ENCODE measurements at regions not wholly inside any gene's neighbourhood (a gene's known extent, or its start where the extent isn't known, plus 50 kb on each side); places are given as distances from the start of the nearest gene placed in this dataset.

DNA sequence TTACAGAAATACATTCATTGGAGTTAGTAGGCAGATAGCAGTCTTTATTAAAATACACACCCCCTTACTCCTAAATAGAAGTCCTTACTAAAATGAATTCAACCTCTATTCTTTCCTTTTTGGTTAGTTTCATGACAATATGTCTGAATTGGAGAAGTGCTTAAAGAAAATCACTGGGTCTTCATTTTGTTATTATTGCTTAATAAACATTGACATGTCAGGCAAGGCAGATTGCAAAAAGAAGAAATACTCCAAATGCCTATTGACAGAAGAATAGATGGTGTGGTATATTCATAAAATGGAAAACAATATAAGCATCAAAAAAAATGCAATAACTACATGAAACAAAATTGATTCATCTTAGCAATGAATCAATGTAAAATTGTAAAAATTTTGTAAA, 135.5 kb downstream of the TMEM26 start:
- H3K9ac ChIP-seq (ENCODE audit: insufficient read depth, low read depth, low read length): no peak overlapping the region
- DNase-seq (ENCODE audit: low spot score) (no peak), FAIRE-seq (no peak), ATAC-seq (no peak)
- H3K9me3 ChIP-seq (ENCODE audit: low read length): no peaks in the 10 kb centered on the region
- H4K20me1 ChIP-seq (ENCODE audit: insufficient read depth, low read length): no peaks in the 10 kb centered on the region
- H3K4me2 ChIP-seq (ENCODE audit: low read depth, low read length): no peak overlapping the region
- H3K36me3 ChIP-seq (replicated peaks in 1 of 2; ENCODE audit: control insufficient read depth in 1 of 2, insufficient read depth in 2 of 2, low read length in 2 of 2): no peaks in the 10 kb centered on the region
- H2AFZ ChIP-seq (ENCODE audit: low read length): no peak overlapping the region
- CTCF ChIA-PET (ENCODE audit: low intra/inter-chr PET ratio, low total read pairs): no interaction called here
- no peak overlapping the region for H3K4me3 ChIP-seq (replicated peaks in 1 of 3; ENCODE audit: insufficient read depth in 1 of 3, low read depth in 2 of 3, low read length in 3 of 3)
- intact Hi-C loops (cut with micrococcal nuclease; ENCODE audit: unreplicated experiment): no loop called here
- POLR2A ChIA-PET: no interaction called here
- H3K79me2 ChIP-seq (ENCODE audit: insufficient read depth, low read length): no peaks in the 10 kb centered on the region
- BruUV-seq (replicated peaks): no TSS peak
- no peaks in the 10 kb centered on the region for H3K4me1 ChIP-seq (ENCODE audit: insufficient read depth, low read length)
- no peak for TF ChIP-seq USF2 (IDR thresholded peaks at IDR 0.05; ENCODE audit: low read depth, low read length)
- no peak for TF ChIP-seq USF2 (CRISPR knock-in tag; IDR thresholded peaks at IDR 0.05; ENCODE audit: borderline replicate concordance)
- no peak for TF ChIP-seq ZNF263 (CRISPR knock-in tag; IDR thresholded peaks at IDR 0.05)
- TF ChIP-seq RXRA (CRISPR knock-in tag; IDR thresholded peaks at IDR 0.05): no peak
- no peak for TF ChIP-seq NFYC (CRISPR knock-in tag; IDR thresholded peaks at IDR 0.05)
- in situ Hi-C loops (cut with HindIII; ENCODE audit: extremely low pct_ligation_motif_present, low pct_unique_long_range_greater_than_20kb): no loop called here
- no peak overlapping the region for H3K27ac ChIP-seq (ENCODE audit: extremely low read length, insufficient read depth, low read length)
- H3K27me3 ChIP-seq (ENCODE audit: control insufficient read depth in 1 of 2, insufficient read depth in 2 of 2, low read length in 2 of 2): no peaks in the 10 kb centered on the region; a peak in 1 of 5 replicates

DNA sequence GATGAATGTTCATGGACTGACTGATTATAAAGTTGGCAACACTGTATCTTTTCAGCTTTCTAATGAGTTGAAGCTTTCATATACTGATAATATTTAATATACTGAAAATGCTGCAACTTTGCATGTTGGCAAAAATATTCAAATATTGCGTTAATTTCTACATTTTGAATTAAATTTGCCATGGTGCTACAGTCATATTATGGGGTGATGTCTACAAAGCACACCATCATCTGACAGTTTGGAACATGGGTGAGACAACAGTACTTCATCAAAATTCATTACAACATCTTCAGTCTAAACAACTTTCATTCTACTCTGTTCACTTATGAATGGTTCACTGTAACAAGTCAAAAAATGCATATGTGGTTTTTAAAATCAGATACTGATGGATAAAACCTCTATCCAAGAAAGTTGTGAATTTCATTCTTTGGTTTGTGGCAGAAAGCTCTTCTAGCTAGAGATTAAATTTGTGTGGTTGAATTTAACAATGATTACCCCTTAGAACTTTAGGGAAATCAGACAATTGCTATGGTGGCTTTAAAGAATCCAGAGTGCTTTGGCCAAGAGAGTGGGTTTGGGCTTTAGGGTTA, 136.4 kb downstream of the TMEM26 start:
- no peak overlapping the region for H3K9ac ChIP-seq (ENCODE audit: insufficient read depth, low read depth, low read length)
- intact Hi-C loops (cut with micrococcal nuclease; ENCODE audit: unreplicated experiment): no loop called here
- no TSS peak for BruUV-seq (replicated peaks)
- 3% methylated on average over 1 of the region's 1 CpG for WGBS (ENCODE audit: low lambda C conversion rate)
- H3K4me1 ChIP-seq (ENCODE audit: insufficient read depth, low read length): no peaks in the 10 kb centered on the region
- ATAC-seq: no peak
- H3K36me3 ChIP-seq (replicated peaks in 1 of 2; ENCODE audit: control insufficient read depth in 1 of 2, insufficient read depth in 2 of 2, low read length in 2 of 2): no peaks in the 10 kb centered on the region
- no peaks in the 10 kb centered on the region for H3K79me2 ChIP-seq (ENCODE audit: insufficient read depth, low read length)
- H2AFZ ChIP-seq (ENCODE audit: low read length): no peak overlapping the region
- no peak overlapping the region for H3K4me3 ChIP-seq (replicated peaks in 1 of 3; ENCODE audit: insufficient read depth in 1 of 3, low read depth in 2 of 3, low read length in 3 of 3)
- in situ Hi-C loops (cut with HindIII; ENCODE audit: extremely low pct_ligation_motif_present, low pct_unique_long_range_greater_than_20kb): no loop called here
- POLR2A ChIA-PET: no interaction called here
- H3K9me3 ChIP-seq (ENCODE audit: low read length): no peaks in the 10 kb centered on the region
- FAIRE-seq: no peak
- no peaks in the 10 kb centered on the region; a peak in 1 of 5 replicates for H3K27me3 ChIP-seq (ENCODE audit: control insufficient read depth in 1 of 2, insufficient read depth in 2 of 2, low read length in 2 of 2)
- no peak overlapping the region for H3K27ac ChIP-seq (ENCODE audit: extremely low read length, insufficient read depth, low read length)
- CTCF ChIA-PET (ENCODE audit: low intra/inter-chr PET ratio, low total read pairs): no interaction called here
- DNase-seq (ENCODE audit: low spot score): no peak
- H3K4me2 ChIP-seq (ENCODE audit: low read depth, low read length): no peak overlapping the region
- H4K20me1 ChIP-seq (ENCODE audit: insufficient read depth, low read length): no peaks in the 10 kb centered on the region
- no peak for TF ChIP-seq ZNF431 (CRISPR knock-in tag; IDR thresholded peaks at IDR 0.05; ENCODE audit: borderline replicate concordance, low read depth)
- TF ChIP-seq YY1 (IDR thresholded peaks at IDR 0.05; ENCODE audit: insufficient read depth, insufficient replicate concordance, low read depth, low read length): no peak
- no peak for TF ChIP-seq PITX1 (CRISPR knock-in tag; IDR thresholded peaks at IDR 0.05)
- TF ChIP-seq HNRNPLL (IDR thresholded peaks at IDR 0.05; ENCODE audit: low read depth, low read length, poor library complexity, severe bottlenecking): no peak
- no peak for TF ChIP-seq NCOA5 (CRISPR knock-in tag; IDR thresholded peaks at IDR 0.05)
- no peak for TF ChIP-seq ZNF784 (CRISPR knock-in tag; IDR thresholded peaks at IDR 0.05; ENCODE audit: borderline replicate concordance)
- TF ChIP-seq KMT2A (CRISPR knock-in tag; IDR thresholded peaks at IDR 0.05): no peak
- TF ChIP-seq TCF7 (IDR thresholded peaks at IDR 0.05; ENCODE audit: low read depth): no peak
- TF ChIP-seq SUZ12 (IDR thresholded peaks at IDR 0.05; ENCODE audit: low read depth, low read length): no peak
